K562 (cell line): ENCODE measurements at regions not wholly inside any gene's neighbourhood (a gene's known extent, or its start where the extent isn't known, plus 50 kb on each side); places are given as distances from the start of the nearest gene placed in this dataset.

ENCODE experiments used
- ATAC-seq: fragments of 200-7000 bp; cut with Tn5 transposase; 3 replicates; pipeline ENCODE4 v1.9.1; 2020; ENCODE audit warnings: moderate library complexity
- BruUV-seq: library from RNA; stranded (reverse); fragments of 400-500 nt; replicated peaks from 2 replicates; lab custom pipeline; 2021; lab: Mats Ljungman, UMichigan
- CTCF ChIA-PET: fragments of 300-600 bp; formaldehyde crosslinking; extraction: SDS; loops from one replicate; lab custom pipeline; 2021; ENCODE audit warnings: low intra/inter-chr PET ratio; lab: Yijun Ruan, JAX
- POLR2A ChIA-PET: fragments of 300-600, 350-650 bp; sonication (Branson Sonifier 250); formaldehyde crosslinking; extraction: SDS; loops from one replicate; lab custom pipeline; 2021; ENCODE audit warnings: antibody characterized with exemption, inconsistent platforms; lab: Yijun Ruan, JAX
- DNase-seq, 4 experiments: peaks; one replicate each; pipeline versions ENCODE4 v3.0.0 to v3.0.0-alpha.2; 2011 to 2018; ENCODE audit warnings: low spot score in 3 of 4, mixed read lengths in 3 of 4; ENCODE audit errors: extremely low read depth in 1 of 4
- FAIRE-seq: peaks from 2 replicates; lab custom pipeline; 2011; peaks lifted over from hg19 to GRCh38; lab: Jason Lieb, UNC
- H2AFZ ChIP-seq: 2 replicates; pipeline ENCODE4 v1.6.0; 2011; ENCODE audit warnings: low read depth, low read length, control low read depth, inconsistent platforms
- H3K27ac ChIP-seq: fragments of 200-600 bp; 3 replicates; pipeline ENCODE4 v1.8.0; 2011; ENCODE audit warnings: low read depth, mild to moderate bottlenecking, control low read depth, inconsistent platforms, low read length, moderate library complexity, mixed read lengths; ENCODE audit errors: extremely low read depth
- H3K27me3 ChIP-seq, 2 experiments: fragments of 300-600 bp in 1 of 2; 2 replicates in 1 of 2; 3 replicates in 1 of 2; pipeline versions ENCODE4 v1.6.0 to v1.8.0; 2011; ENCODE audit warnings: inconsistent platforms in 2 of 2, low read length in 2 of 2, mild to moderate bottlenecking in 1 of 2, mixed read lengths in 1 of 2, moderate library complexity in 1 of 2; ENCODE audit not compliant: control insufficient read depth in 2 of 2, insufficient read depth in 2 of 2
- H3K36me3 ChIP-seq: fragments of 300-600 bp; 3 replicates; pipeline ENCODE4 v1.8.0; 2011; ENCODE audit warnings: mild to moderate bottlenecking, low read length, inconsistent platforms; ENCODE audit not compliant: control insufficient read depth, insufficient read depth
- H3K4me1 ChIP-seq, 2 experiments: fragments of 200-600 bp in 1 of 2; replicated peaks in 1 of 2; 2 replicates in 1 of 2; 3 replicates in 1 of 2; pipeline versions ENCODE4 v1.5.1 to v1.8.0; 2011; ENCODE audit warnings: inconsistent platforms in 2 of 2, low read length in 2 of 2, mild to moderate bottlenecking in 1 of 2, mixed read lengths in 1 of 2, moderate library complexity in 1 of 2; ENCODE audit not compliant: control insufficient read depth in 2 of 2, insufficient read depth in 2 of 2
- H3K4me2 ChIP-seq: 2 replicates; pipeline ENCODE4 v1.6.1; 2011; ENCODE audit warnings: low read length, control low read depth, inconsistent platforms, mixed read lengths; ENCODE audit not compliant: insufficient read depth
- H3K4me3 ChIP-seq: fragments of 200-600 bp; sonication (generic), shearing (Covaris generic); 2 replicates; pipeline ENCODE4 v1.5.1; 2016; ENCODE audit warnings: control low read depth, inconsistent platforms
- H3K79me2 ChIP-seq: fragments of 200-600 bp; 3 replicates; pipeline ENCODE4 v1.8.0; 2011; ENCODE audit warnings: low read length, inconsistent platforms; ENCODE audit not compliant: control insufficient read depth, insufficient read depth
- H3K9ac ChIP-seq, 2 experiments: 2 replicates each; pipeline versions ENCODE4 v1.6.0 to v1.6.1; 2011; ENCODE audit warnings: low read depth in 2 of 2, low read length in 2 of 2, control low read depth in 1 of 2, inconsistent platforms in 1 of 2, mild to moderate bottlenecking in 1 of 2, mixed read lengths in 1 of 2; ENCODE audit not compliant: insufficient read depth in 1 of 2
- H3K9me1 ChIP-seq: one replicate; pipeline ENCODE4 v1.6.0; 2011; ENCODE audit warnings: inconsistent platforms, mild to moderate bottlenecking, low read length, moderate library complexity; ENCODE audit not compliant: control insufficient read depth, insufficient read depth
- H3K9me3 ChIP-seq: replicated peaks from 2 replicates; pipeline ENCODE4 v1.5.1; 2011; ENCODE audit warnings: low read depth, low read length, inconsistent platforms; ENCODE audit not compliant: control insufficient read depth, insufficient read depth
- H4K20me1 ChIP-seq: replicated peaks from 2 replicates; pipeline ENCODE4 v1.6.1; 2011; ENCODE audit warnings: low read length, inconsistent platforms, mixed read lengths; ENCODE audit not compliant: control insufficient read depth, insufficient read depth
- BACH1 ChIP-seq: fragments of 200-800 bp; sonication (Bioruptor generic); IDR thresholded peaks from 2 replicates; pipeline ENCODE4 v1.6.1; 2016; ENCODE audit warnings: missing genetic modification characterization, missing compliant biosample characterization
- FOXM1 ChIP-seq, 2 experiments: fragments of 450-650 bp in 1 of 2; sonication (generic) in 1 of 2; formaldehyde crosslinking in 1 of 2; IDR thresholded peaks; 2 replicates each; pipeline versions ENCODE4 v1.6.1 to v1.9.0; 2017 to 2022; ENCODE audit warnings: low read depth in 2 of 2, mild to moderate bottlenecking in 2 of 2, missing genetic modification reagents in 1 of 2, moderate library complexity in 1 of 2
- PRPF4 ChIP-seq: fragments of 200-400 bp; formaldehyde crosslinking; IDR thresholded peaks from one replicate; pipeline ENCODE4 v1.6.1; 2017; ENCODE audit warnings: low read length, low read depth, mild to moderate bottlenecking; ENCODE audit not compliant: insufficient read depth, poor library complexity, severe bottlenecking
- SAFB2 ChIP-seq: fragments of 200-400 bp; formaldehyde crosslinking; IDR thresholded peaks from 2 replicates; pipeline ENCODE4 v1.6.1; 2018; ENCODE audit warnings: borderline replicate concordance, low read length, low read depth, moderate library complexity; ENCODE audit not compliant: severe bottlenecking
- U2AF1 ChIP-seq: fragments of 200-400 bp; formaldehyde crosslinking; optimal IDR thresholded peaks from 2 replicates; pipeline ENCODE3; 2017; ENCODE audit warnings: mild to moderate bottlenecking, low read depth, low read length, moderate library complexity
- ZNF324 ChIP-seq: fragments of 250-450 bp; sonication (Bioruptor Pico); IDR thresholded peaks from 2 replicates; pipeline ENCODE4 v1.4.0; 2020; ENCODE audit warnings: mild to moderate bottlenecking
- WGBS: fragments of 100-300 bp; shearing (Covaris generic); methylation state at CpG from one replicate; pipeline ENCODE4 v1.1.6; 2016; ENCODE audit warnings: low coverage, mixed read lengths; ENCODE audit not compliant: insufficient coverage; ENCODE audit errors: missing lambda C conversion rate; 5-methylcytosine and 5-hydroxymethylcytosine counted together
- in situ Hi-C: fragments of 300-500 bp; cut with MboI; formaldehyde crosslinking; loops from 4 replicates; pipeline ENCODE4 v1.15.0; 2018; ENCODE audit warnings: inconsistent platforms, mixed read lengths
- intact Hi-C: fragments of 100-400 bp; cut with micrococcal nuclease; formaldehyde crosslinking; loops from 2 replicates; pipeline ENCODE4 v1.14.2; 2022
- TF ChIP-seq, protein P1 (sequence below), 3 experiments: IDR thresholded peaks in 2 of 3; conservative IDR thresholded peaks in 1 of 3; 2 replicates each; pipeline ENCODE4 v1.5.1; 2011 to 2012; ENCODE audit warnings: low read length in 3 of 3, mild to moderate bottlenecking in 3 of 3, control low read depth in 2 of 3, improper control_type of control experiment in 1 of 3, inconsistent platforms in 1 of 3, low read depth in 1 of 3, mixed read lengths in 1 of 3, moderate library complexity in 1 of 3; ENCODE audit not compliant: insufficient read depth in 2 of 3

DNA sequence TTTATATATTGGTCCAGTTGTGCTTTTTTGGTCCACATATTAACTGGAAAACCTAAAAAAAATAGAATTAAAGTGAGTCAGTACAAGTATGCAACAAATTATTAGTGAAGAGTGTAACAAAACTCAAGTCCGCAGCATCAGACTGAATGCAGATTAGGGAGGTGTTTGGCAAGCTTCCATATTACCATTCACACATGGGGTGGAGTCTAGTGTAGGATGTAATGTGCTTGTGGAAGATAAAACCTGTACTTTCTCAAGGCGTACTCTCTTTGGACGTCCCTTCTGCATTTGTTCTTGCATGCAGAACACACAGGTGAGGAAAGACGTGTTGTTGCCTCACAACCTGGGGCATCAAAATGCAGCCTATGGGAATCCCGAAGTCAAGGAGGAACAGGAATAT, 668.7 kb downstream of the MRPL39 start (continued):
- TF ChIP-seq, protein P1, sequence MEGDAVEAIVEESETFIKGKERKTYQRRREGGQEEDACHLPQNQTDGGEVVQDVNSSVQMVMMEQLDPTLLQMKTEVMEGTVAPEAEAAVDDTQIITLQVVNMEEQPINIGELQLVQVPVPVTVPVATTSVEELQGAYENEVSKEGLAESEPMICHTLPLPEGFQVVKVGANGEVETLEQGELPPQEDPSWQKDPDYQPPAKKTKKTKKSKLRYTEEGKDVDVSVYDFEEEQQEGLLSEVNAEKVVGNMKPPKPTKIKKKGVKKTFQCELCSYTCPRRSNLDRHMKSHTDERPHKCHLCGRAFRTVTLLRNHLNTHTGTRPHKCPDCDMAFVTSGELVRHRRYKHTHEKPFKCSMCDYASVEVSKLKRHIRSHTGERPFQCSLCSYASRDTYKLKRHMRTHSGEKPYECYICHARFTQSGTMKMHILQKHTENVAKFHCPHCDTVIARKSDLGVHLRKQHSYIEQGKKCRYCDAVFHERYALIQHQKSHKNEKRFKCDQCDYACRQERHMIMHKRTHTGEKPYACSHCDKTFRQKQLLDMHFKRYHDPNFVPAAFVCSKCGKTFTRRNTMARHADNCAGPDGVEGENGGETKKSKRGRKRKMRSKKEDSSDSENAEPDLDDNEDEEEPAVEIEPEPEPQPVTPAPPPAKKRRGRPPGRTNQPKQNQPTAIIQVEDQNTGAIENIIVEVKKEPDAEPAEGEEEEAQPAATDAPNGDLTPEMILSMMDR (IDR thresholded peaks at IDR 0.05 in 2 of 3, conservative IDR thresholded peaks at IDR 0.05 in 1 of 3; ENCODE audit: insufficient read depth in 2 of 3, low read depth in 1 of 3, low read length in 3 of 3): no peak
- TF ChIP-seq BACH1: no peak
- no peak for TF ChIP-seq U2AF1
- no peak for TF ChIP-seq ZNF324 (CRISPR knock-in tag)
- no peak for TF ChIP-seq FOXM1 (IDR thresholded peaks at IDR 0.05; ENCODE audit: low read depth)
- no peak for TF ChIP-seq FOXM1 (CRISPR knock-in tag; IDR thresholded peaks at IDR 0.05; ENCODE audit: low read depth)

DNA sequence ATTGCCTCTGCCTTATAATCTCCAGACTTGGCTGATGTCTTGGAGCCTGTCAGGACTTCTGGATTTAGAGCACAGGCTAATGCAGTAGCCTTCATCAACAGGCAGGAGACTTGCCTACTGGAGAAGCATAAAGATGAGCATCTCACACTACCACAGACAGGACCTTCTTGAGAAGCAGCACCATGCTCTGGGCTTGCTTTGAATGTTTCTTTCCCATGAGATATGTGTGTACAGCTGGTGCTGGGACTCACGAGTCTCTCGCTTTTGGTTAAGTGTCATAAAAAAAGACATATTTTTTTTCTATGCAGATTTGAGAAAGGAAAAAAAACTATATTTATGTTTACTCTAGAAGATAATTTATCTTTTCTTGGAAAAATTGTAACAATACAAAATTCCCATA, 671.3 kb downstream of the MRPL39 start:
- DNase-seq (no peak), FAIRE-seq (no peak), ATAC-seq (no peak)
- Histone ChIP-seq H3K79me2 (no peaks in the 10 kb centered on the region), H4K20me1 (no peaks in the 10 kb centered on the region), H3K9me1 (no peaks in the 10 kb centered on the region), H3K4me2 (no peak overlapping the region), H3K36me3 (no peaks in the 10 kb centered on the region), H3K9ac (no peak overlapping the region), H2AFZ (no peak overlapping the region), H3K27ac (no peak overlapping the region), H3K9me3 (no peaks in the 10 kb centered on the region; the same call in 1 of the 2 replicates), H3K4me3 (no peak overlapping the region), H3K4me1 (no peaks in the 10 kb centered on the region), H3K27me3 (no peaks in the 10 kb centered on the region)
- ChIA-PET CTCF (no interaction called here), POLR2A (no interaction called here)
- BruUV-seq: no TSS peak
- intact Hi-C loops (no loop called here), in situ Hi-C loops (no loop called here)
- 0% methylated on average over 2 of the region's 2 CpGs for WGBS
- TF ChIP-seq PRPF4: no peak
- no peak for TF ChIP-seq SAFB2
